Activated CD4-positive, alpha-beta T cell treated with anti-CD3 and anti-CD28 coated beads for 4 hours (primary cell): ENCODE measurements at regions not wholly inside any gene's neighbourhood (a gene's known extent, or its start where the extent isn't known, plus 50 kb on each side); places are given as distances from the start of the nearest gene placed in this dataset.
A peak's percentile ranks its signal among the peaks of the same experiment; 100 is the strongest.
"Not testable (repeated sequence)": the region's sequence is repeated elsewhere in the genome, so short reads cannot be mapped to it uniquely, and the experiment has no call there.

ENCODE experiments used
- DNase-seq, 2 donors: peaks; one replicate each; pipeline ENCODE4 v3.0.0-alpha.2; 2020

GRCh38 chr5:15191012-15191411 is 309.0 kb upstream of the FBXL7 start:
- no peak for DNase-seq

GRCh38 chr5:15183520-15183919 is 311.9 kb upstream of the ANKH start:
- no peak for DNase-seq

- DNase-seq, result no peak
These were observed 298.6 kb upstream of the ANKH start for GRCh38 chr5:15170173-15170572.

GRCh38 chr5:15168358-15168757 is 296.8 kb upstream of the ANKH start:
- no peak for DNase-seq

- no peak for DNase-seq
These were observed 288.5 kb upstream of the ANKH start for GRCh38 chr5:15160091-15160490.

GRCh38 chr5:15159606-15160005 is 288.0 kb upstream of the ANKH start:
- no peak for DNase-seq

- no peak for DNase-seq
These were observed 270.9 kb upstream of the ANKH start for GRCh38 chr5:15142458-15142857.

GRCh38 chr5:15137414-15137813 is 265.8 kb upstream of the ANKH start:
- no peak for DNase-seq

GRCh38 chr5:15135661-15136060 is 264.1 kb upstream of the ANKH start:
- DNase-seq, result no peak

GRCh38 chr5:15133456-15133965 is 261.9 kb upstream of the ANKH start:
- no peak for DNase-seq

- peak in 1 of 2 donors; percentile 1 for DNase-seq
These were observed 261.3 kb upstream of the ANKH start for GRCh38 chr5:15132816-15133405.

GRCh38 chr5:15131909-15132308 is 260.3 kb upstream of the ANKH start:
- no peak for DNase-seq

GRCh38 chr5:15124871-15125568 is 253.4 kb upstream of the ANKH start:
- no peak for DNase-seq

GRCh38 chr5:15124461-15124860 is 252.9 kb upstream of the ANKH start:
- DNase-seq, result no peak

GRCh38 chr5:15117688-15118087 is 246.1 kb upstream of the ANKH start:
- no peak for DNase-seq

GRCh38 chr5:15116996-15117395 is 245.4 kb upstream of the ANKH start:
- no peak for DNase-seq

- DNase-seq, result no peak
These were observed 235.1 kb upstream of the ANKH start for GRCh38 chr5:15106530-15107283.

GRCh38 chr5:15105799-15106393 is 234.3 kb upstream of the ANKH start:
- DNase-seq, result peak in 1 of 2 donors; percentile 7

GRCh38 chr5:15103864-15104263 is 232.3 kb upstream of the ANKH start:
- DNase-seq, result no peak

- no peak for DNase-seq
These were observed 231.6 kb upstream of the ANKH start for GRCh38 chr5:15103130-15103529.

GRCh38 chr5:15097552-15097951 is 226.0 kb upstream of the ANKH start:
- no peak for DNase-seq

GRCh38 chr5:15096686-15097085 is 225.1 kb upstream of the ANKH start:
- DNase-seq, result not testable (repeated sequence)

- no peak for DNase-seq
These were observed 221.2 kb upstream of the ANKH start for GRCh38 chr5:15092801-15093200.

GRCh38 chr5:15085671-15086070 is 214.1 kb upstream of the ANKH start:
- no peak for DNase-seq
